Thymus (tissue), 11 donors: ENCODE measurements at regions not wholly inside any gene's neighbourhood (a gene's known extent, or its start where the extent isn't known, plus 50 kb on each side); places are given as distances from the start of the nearest gene placed in this dataset.

Source experiments
- DNase-seq, 9 donors: peaks; one replicate each; pipeline ENCODE4 v3.0.0-alpha.2; 2013; ENCODE audit warnings: low spot score in 9 of 9, low read depth in 6 of 9, missing footprints in 1 of 9
- H3K27ac ChIP-seq, 2 donors: one replicate each; pipeline ENCODE4 v1.5.1; 2013; ENCODE audit warnings: control low read depth in 1 of 2, low read depth in 1 of 2, low read length in 1 of 2, mild to moderate bottlenecking in 1 of 2, moderate library complexity in 1 of 2
- H3K27me3 ChIP-seq, 2 donors: one replicate each; pipeline ENCODE4 v1.5.1; 2013; ENCODE audit warnings: low read length in 1 of 2; ENCODE audit not compliant: control insufficient read depth in 2 of 2, insufficient read depth in 1 of 2
- H3K36me3 ChIP-seq, 2 donors: one replicate each; pipeline ENCODE4 v1.5.1; 2013; ENCODE audit warnings: low read length in 1 of 2, mild to moderate bottlenecking in 1 of 2, moderate library complexity in 1 of 2; ENCODE audit not compliant: control insufficient read depth in 2 of 2, insufficient read depth in 2 of 2
- H3K4me1 ChIP-seq, 2 donors: one replicate each; pipeline ENCODE4 v1.5.1; 2013; ENCODE audit warnings: low read length in 2 of 2; ENCODE audit not compliant: control insufficient read depth in 2 of 2, insufficient read depth in 2 of 2
- H3K4me3 ChIP-seq, 2 donors: one replicate each; pipeline ENCODE4 v1.5.1; 2013; ENCODE audit warnings: low read length in 2 of 2, control low read depth in 1 of 2, mild to moderate bottlenecking in 1 of 2
- H3K9me3 ChIP-seq, 2 donors: one replicate each; pipeline ENCODE4 v1.5.1; 2013; ENCODE audit warnings: low read length in 1 of 2, mild to moderate bottlenecking in 1 of 2; ENCODE audit not compliant: control insufficient read depth in 2 of 2, insufficient read depth in 1 of 2
- WGBS: extraction: QIAGEN DNeasy Blood & Tissue Kit; methylation state at CpG from one replicate; pipeline ENCODE4 v1.1.7; 2013; 5-methylcytosine and 5-hydroxymethylcytosine counted together
- donor health status: healthy.

DNA sequence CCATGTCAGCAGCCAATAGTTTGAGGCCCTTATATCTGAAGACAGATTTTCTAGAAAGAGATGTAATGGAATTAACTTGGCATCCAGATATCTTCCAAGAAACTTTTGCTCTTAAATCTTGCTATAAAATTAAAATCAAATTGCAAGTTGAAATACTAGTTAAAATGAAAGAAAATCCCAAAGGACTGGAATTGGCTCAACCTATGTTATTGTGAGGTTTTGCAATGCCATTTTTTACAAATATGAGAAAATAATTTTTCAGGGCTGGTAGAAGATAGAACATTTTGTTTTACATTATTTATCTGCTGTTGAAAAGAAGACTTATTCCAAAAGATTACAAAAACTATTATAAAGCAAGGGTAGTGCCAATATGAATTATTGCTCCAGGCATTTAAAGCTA lies 92.2 kb upstream of the AGTR1 start:
- H3K36me3 ChIP-seq: no peaks in the 10 kb centered on the region
- no peak overlapping the region for H3K27ac ChIP-seq
- no peak overlapping the region for H3K4me3 ChIP-seq
- no peaks in the 10 kb centered on the region for H3K9me3 ChIP-seq
- no peaks in the 10 kb centered on the region for H3K27me3 ChIP-seq
- DNase-seq: no peak
- no peaks in the 10 kb centered on the region for H3K4me1 ChIP-seq

DNA sequence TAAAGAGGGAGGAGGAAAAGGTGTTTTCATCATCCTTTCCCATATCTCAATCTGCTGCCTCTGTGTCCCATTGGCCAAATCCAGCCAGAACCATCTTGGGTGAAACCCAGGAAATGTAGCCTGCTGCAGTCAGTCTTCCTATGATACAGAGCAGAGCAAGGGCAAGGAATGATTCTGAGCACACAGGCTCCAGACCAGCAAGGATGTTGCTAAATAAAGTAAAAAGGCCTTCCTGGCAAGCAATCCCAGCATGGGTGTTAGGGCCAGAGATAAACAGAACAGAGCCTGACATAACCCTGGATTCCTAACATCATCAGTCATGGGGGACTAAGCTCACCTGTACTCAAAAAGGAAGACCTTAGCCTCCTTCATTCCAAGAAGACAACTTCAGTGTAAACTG lies 90.7 kb upstream of the AGTR1 start:
- Histone ChIP-seq H3K4me1 (no peaks in the 10 kb centered on the region), H3K27me3 (no peaks in the 10 kb centered on the region), H3K36me3 (no peaks in the 10 kb centered on the region), H3K4me3 (no peak overlapping the region), H3K27ac (no peak overlapping the region), H3K9me3 (no peaks in the 10 kb centered on the region)
- DNase-seq: no peak

DNA sequence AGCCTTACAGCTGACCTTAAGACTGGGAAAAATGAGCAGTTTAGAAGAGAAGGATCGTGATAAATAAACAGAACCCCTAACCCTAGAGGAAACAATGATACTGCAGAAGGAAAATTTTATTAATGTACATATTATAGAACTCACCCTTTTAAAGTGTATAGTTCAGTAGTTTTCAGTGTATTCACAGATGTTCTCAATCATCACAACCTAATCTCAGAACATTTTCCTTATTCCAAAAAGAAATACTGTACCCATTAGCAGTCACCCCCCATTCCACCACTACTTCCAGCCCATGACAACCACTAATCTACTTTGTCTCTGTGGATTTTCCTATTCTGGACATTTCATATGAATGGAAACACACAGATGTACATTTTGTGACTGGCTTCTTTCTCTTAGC lies 90.2 kb upstream of the AGTR1 start:
- no peak overlapping the region for H3K4me3 ChIP-seq
- H3K36me3 ChIP-seq: no peaks in the 10 kb centered on the region
- H3K27ac ChIP-seq: no peak overlapping the region
- no peaks in the 10 kb centered on the region for H3K4me1 ChIP-seq
- WGBS: 93% methylated on average over 1 of the region's 1 CpG
- DNase-seq: no peak
- no peaks in the 10 kb centered on the region for H3K27me3 ChIP-seq
- no peaks in the 10 kb centered on the region for H3K9me3 ChIP-seq

DNA sequence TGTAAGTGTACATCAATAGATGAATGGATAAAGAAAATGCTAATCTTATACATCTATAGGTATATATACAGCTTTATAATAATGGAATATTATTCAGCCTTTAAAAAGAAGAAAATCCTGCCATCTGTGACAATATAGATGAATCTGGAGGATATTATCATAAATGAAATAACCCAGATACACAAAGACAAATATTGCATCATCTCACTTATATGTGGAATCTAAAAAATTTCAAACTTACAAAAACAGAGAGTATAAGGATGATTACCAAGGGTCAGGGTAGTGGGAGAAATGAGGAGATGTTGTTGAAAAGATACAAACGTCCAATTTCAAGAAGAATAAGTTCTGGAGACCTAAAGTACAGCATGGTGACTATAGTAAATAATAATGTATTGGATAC lies 85.4 kb upstream of the AGTR1 start:
- Histone ChIP-seq H3K9me3 (no peaks in the 10 kb centered on the region), H3K36me3 (no peaks in the 10 kb centered on the region), H3K4me1 (no peaks in the 10 kb centered on the region), H3K4me3 (no peak overlapping the region), H3K27me3 (no peaks in the 10 kb centered on the region), H3K27ac (no peak overlapping the region)
- DNase-seq: no peak
- WGBS: 62% methylated on average over 1 of the region's 1 CpG

GRCh38 chr3:148615382-148615781 lies 82.3 kb upstream of the AGTR1 start:
- no peak overlapping the region for H3K27ac ChIP-seq
- H3K4me3 ChIP-seq: no peak overlapping the region
- 95% methylated on average over 3 of the region's 3 CpGs for WGBS
- no peaks in the 10 kb centered on the region for H3K27me3 ChIP-seq
- H3K4me1 ChIP-seq: no peaks in the 10 kb centered on the region
- no peaks in the 10 kb centered on the region for H3K9me3 ChIP-seq
- DNase-seq: no peak
- H3K36me3 ChIP-seq: no peaks in the 10 kb centered on the region

DNA sequence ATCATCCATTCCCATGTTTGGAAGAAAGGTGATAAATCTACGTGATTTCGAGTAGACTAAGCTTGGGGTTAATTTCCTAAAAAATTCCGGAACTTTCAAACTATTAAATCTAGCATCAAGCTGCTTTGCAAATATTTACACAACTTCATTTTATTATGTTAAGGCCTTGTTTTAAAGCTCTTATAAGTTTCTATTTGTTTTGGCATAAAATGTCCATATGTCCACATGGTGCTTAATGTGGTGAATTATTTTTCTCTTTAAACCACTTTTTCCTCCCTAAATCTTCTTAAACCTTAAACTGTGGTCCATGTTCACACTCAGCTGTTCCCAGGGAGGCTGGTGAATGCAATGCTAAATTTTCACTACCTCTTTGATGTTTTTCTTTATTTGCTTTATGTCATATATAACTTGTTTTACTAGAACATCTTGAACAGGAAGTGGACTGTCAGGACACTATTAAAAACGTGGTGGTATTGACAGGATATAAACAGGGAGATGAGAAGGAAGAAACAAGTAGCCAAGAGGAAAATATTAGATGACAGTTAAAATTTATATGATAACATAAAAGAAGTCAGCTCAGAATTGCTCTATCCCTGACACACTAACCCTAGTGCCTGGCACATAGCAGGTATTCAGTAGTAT lies 72.5 kb upstream of the AGTR1 start:
- no peaks in the 10 kb centered on the region for H3K9me3 ChIP-seq
- no peak overlapping the region for H3K27ac ChIP-seq
- no peaks in the 10 kb centered on the region for H3K27me3 ChIP-seq
- H3K4me1 ChIP-seq: no peaks in the 10 kb centered on the region
- H3K4me3 ChIP-seq: no peak overlapping the region
- DNase-seq: no peak
- 73% methylated on average over 4 of the region's 4 CpGs for WGBS
- H3K36me3 ChIP-seq: no peaks in the 10 kb centered on the region

GRCh38 chr3:148625991-148626390 lies 71.7 kb upstream of the AGTR1 start:
- no peaks in the 10 kb centered on the region for H3K4me1 ChIP-seq
- 84% methylated on average over 2 of the region's 2 CpGs for WGBS
- no peak for DNase-seq
- H3K4me3 ChIP-seq: no peak overlapping the region
- no peaks in the 10 kb centered on the region for H3K27me3 ChIP-seq
- no peaks in the 10 kb centered on the region for H3K36me3 ChIP-seq
- no peaks in the 10 kb centered on the region for H3K9me3 ChIP-seq
- no peak overlapping the region for H3K27ac ChIP-seq

GRCh38 chr3:148629006-148629405 lies 68.7 kb upstream of the AGTR1 start:
- DNase-seq: no peak
- 94% methylated on average over 1 of the region's 1 CpG for WGBS
- Histone ChIP-seq H3K36me3 (no peaks in the 10 kb centered on the region), H3K4me3 (no peak overlapping the region), H3K9me3 (no peaks in the 10 kb centered on the region), H3K4me1 (no peaks in the 10 kb centered on the region), H3K27me3 (no peaks in the 10 kb centered on the region), H3K27ac (no peak overlapping the region)

GRCh38 chr3:148631124-148631903 lies 66.4 kb upstream of the AGTR1 start:
- Histone ChIP-seq H3K4me1 (no peaks in the 10 kb centered on the region), H3K27ac (no peak overlapping the region), H3K27me3 (no peaks in the 10 kb centered on the region), H3K4me3 (no peak overlapping the region), H3K9me3 (no peaks in the 10 kb centered on the region), H3K36me3 (no peaks in the 10 kb centered on the region)
- no peak for DNase-seq
- 83% methylated on average over 6 of the region's 6 CpGs for WGBS
